ENCODE measurements at regions not wholly inside any gene's neighbourhood (a gene's known extent, or its start where the extent isn't known, plus 50 kb on each side); places are given as distances from the start of the nearest gene placed in this dataset.

DNA sequence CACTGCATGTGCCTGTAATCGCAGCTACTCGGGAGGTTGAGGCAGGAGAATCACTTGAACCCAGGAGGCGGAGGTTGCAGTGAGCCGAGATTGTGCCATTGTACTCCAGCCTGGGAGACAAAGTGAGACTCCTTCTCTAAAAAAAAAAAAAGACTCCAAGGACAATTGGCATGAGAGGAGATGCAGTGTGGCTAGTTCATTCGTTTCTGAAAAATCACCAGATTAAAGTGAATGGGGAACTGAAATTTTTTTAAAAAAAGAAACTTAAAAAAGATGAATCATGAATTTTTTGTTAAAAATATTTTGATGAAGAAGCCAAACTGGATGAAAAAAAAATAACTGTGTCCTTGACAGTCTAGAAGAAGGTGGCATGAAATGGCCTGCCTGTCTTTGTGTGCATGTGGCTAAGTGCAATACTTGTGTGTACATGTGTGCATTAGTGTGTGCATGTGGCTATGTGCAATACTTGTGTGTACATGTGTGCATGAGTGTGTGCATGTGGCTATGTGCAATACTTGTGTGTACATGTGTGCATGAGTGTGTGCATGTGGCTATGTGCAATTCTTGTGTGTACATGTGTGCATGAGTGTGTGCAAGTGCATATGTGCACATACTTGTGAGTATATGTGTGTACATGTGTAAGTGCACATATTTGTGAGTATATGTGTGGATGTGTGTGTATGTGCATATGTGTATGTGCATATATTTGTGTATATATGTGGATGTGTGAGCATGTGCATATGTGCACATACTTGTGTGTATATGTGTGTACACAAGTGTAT, 391.7 kb upstream of the KLF6 start:
- TF ChIP-seq CTCF (IDR thresholded peaks at IDR 0.05) (no peak), POLR2A (IDR thresholded peaks at IDR 0.05) (no peak), EP300 (IDR thresholded peaks at IDR 0.05) (no peak)
